Epithelial cell of proximal tubule (primary cell): ENCODE measurements at regions not wholly inside any gene's neighbourhood (a gene's known extent, or its start where the extent isn't known, plus 50 kb on each side); places are given as distances from the start of the nearest gene placed in this dataset.
"Not testable (repeated sequence)": the region's sequence is repeated elsewhere in the genome, so short reads cannot be mapped to it uniquely, and the experiment has no call there.

Experiments
- DNase-seq: peaks from one replicate; pipeline ENCODE4 v3.0.0-alpha.2; 2011; ENCODE audit warnings: low read depth
- H3K4me3 ChIP-seq: 2 replicates; pipeline ENCODE4 v1.5.1; 2011; ENCODE audit warnings: low read depth, mild to moderate bottlenecking, low read length
- TF ChIP-seq, protein P1 (sequence below): conservative IDR thresholded peaks from 2 replicates; pipeline ENCODE4 v1.5.1; 2012; ENCODE audit warnings: low read depth, mild to moderate bottlenecking, low read length

DNA sequence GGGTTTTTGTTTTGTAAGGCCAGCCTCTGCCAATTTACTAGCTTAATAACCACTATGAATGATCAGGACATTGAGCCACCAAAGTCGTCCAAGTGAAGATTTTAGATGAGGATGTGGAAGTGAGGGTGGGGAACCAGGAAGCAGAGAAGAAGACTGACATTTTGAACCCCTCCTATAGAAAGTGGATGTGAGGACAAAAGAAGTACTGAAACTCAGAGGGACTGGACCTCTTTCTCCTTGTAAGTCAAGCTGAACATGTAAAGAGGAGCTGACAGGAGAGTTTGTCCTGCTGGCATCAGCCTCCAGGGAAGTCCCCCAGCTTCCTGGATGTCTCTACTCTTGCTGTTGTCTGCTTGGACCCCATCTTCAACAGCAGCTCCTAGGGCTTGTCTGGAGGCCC, 338.2 kb upstream of the NCAM1 start:
- no peak overlapping the region for H3K4me3 ChIP-seq
- no peak for DNase-seq
- TF ChIP-seq, protein P1, sequence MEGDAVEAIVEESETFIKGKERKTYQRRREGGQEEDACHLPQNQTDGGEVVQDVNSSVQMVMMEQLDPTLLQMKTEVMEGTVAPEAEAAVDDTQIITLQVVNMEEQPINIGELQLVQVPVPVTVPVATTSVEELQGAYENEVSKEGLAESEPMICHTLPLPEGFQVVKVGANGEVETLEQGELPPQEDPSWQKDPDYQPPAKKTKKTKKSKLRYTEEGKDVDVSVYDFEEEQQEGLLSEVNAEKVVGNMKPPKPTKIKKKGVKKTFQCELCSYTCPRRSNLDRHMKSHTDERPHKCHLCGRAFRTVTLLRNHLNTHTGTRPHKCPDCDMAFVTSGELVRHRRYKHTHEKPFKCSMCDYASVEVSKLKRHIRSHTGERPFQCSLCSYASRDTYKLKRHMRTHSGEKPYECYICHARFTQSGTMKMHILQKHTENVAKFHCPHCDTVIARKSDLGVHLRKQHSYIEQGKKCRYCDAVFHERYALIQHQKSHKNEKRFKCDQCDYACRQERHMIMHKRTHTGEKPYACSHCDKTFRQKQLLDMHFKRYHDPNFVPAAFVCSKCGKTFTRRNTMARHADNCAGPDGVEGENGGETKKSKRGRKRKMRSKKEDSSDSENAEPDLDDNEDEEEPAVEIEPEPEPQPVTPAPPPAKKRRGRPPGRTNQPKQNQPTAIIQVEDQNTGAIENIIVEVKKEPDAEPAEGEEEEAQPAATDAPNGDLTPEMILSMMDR = no peak

DNA sequence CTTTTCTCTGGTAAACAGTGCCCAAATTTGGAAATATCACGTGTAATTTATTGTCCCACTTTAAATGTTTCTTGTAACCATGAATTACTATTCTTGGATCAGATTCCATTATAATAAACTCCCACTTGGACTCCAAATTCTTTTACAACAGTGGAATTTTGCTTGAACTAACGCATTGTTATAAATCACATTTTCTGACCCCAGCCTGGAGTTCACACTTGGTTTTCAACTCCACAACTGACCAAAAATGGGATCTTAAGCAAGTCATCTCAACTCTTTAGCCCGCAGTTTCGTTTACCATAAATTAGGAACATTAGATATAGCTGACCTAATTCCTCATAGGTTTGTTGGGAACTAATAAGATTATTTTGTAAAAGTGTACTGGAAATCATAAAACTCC, 336.8 kb upstream of the NCAM1 start:
- H3K4me3 ChIP-seq = no peak overlapping the region
- DNase-seq = no peak

DNA sequence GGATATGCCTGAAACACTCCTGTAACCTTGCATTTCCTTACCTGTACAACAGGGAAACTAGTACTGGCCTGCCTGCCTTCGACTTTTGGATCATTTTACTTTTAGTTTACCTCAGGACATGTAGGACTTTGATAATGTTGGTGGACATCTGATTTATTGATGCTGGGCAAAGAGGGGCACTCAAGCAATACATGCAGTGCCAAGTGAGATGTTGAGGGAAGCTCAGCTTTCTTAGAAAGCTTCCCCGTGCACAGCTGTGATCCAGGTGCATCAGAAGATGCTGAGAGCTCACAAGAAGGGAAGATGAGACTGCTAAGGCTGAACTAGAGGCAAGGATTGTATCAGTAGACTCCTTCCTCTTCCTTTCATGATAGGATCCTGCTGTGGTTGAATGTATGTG, 336.2 kb upstream of the NCAM1 start:
- H3K4me3 ChIP-seq, DNase-seq: not testable (repeated sequence)

More for the DNA sequence above, 336.8 kb upstream of the NCAM1 start:
- TF ChIP-seq, protein P1 = no peak

DNA sequence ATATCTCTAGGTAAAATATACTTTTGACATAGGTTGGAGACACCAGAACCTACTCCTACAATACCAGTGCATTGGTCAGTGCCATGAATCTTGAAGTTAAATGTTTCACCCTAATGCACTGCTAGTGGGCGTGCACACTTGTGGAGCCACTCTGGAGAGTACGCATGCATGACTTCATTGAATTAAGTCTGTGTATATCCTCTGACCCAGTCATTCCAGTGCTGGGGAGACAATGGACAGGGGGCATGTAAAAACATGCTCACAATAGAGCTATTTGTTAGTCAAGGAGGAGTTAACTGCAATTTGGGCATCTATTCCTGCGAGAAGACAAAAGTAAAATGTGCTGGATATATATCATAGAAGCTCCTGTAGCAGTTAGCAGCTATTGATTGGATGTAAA, 335.4 kb upstream of the NCAM1 start:
- no peak overlapping the region for H3K4me3 ChIP-seq
- TF ChIP-seq, protein P1 = no peak
- no peak for DNase-seq

DNA sequence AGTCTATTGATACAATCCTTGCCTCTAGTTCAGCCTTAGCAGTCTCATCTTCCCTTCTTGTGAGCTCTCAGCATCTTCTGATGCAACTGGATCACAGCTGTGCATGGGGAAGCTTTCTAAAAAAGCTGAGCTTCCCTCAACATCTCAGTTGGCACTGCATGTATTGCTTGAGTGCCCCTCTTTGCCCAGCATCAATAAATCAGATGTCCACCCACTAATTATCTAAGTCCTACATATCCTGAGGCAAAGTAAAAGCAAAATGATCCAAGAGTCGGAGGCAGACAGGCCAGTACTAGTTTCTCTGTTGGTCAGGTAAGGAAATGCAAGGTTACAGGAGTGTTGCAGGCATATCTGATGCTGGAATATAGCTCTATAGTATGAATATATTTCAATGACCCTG, 334.5 kb upstream of the NCAM1 start:
- H3K4me3 ChIP-seq = no peak overlapping the region
- DNase-seq = no peak
- TF ChIP-seq, protein P1 = no peak

DNA sequence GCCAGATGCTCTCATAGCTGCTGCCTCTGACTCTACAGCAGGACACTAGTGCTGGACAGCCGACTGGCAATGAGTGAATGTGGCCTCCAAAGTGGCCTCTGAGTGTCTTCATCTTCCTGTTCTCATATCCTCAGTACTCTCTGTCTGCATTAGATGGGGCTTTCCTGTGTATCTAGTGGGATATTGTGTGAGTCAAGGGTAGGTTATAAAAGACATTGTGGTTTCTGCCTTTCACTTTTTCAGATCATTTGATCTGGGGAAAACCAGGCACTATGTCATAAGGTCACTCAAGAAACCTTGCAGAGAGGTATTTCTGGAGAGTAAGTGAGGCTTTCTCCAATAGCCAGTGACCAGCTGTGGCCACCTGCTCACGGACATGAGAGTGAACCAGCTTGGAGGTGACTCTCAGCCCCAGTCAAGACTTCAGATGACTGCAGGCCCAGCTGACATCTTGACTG, 333.6 kb upstream of the NCAM1 start:
- no peak overlapping the region for H3K4me3 ChIP-seq
- TF ChIP-seq, protein P1 = no peak
- DNase-seq = no peak

DNA sequence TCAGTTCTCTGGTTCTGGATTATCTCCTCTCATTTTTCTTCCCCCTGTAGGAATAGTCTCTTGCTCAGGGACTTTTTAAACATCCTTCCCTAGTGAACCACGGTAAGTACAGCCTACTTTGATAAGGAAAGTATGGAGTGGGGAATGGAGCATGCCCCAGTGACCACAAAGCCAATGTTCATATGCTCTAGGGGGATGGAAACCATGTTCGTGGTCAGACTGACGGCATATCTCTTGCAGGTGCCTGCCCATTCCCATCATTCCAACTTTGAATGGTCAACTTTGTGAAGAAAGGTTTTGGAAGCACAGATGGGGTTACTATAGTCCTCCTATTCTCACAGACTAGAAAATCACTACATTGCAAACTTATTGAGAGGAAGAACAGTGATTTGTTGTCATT, 332.5 kb upstream of the NCAM1 start:
- no peak for DNase-seq
- TF ChIP-seq, protein P1 = no peak
- no peak overlapping the region for H3K4me3 ChIP-seq

DNA sequence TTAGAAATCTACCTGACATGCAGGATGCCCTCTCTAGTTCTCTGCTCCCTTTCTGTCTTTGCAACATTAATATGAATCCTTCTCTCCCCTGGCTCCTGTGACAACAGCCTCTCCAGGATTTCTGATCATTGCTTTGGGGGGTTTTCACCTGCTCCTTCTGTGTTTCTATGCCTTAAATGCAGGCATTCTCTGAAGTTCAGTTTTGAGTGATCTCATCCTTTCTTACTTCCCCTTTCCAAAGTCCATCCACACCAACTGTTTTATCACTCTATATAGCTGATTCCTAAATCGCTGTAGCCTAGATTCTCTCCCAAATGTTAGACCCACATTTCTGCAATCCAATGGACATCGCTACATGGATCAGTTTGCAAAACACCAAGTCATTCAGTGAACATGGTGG, 330.7 kb upstream of the NCAM1 start:
- no peak for DNase-seq

More for the DNA sequence above, 330.7 kb upstream of the NCAM1 start:
- TF ChIP-seq, protein P1 = no peak
- no peak overlapping the region for H3K4me3 ChIP-seq
